ENCODE measurements at regions not wholly inside any gene's neighbourhood (a gene's known extent, or its start where the extent isn't known, plus 50 kb on each side); places are given as distances from the start of the nearest gene placed in this dataset.
"Not testable (repeated sequence)": the region's sequence is repeated elsewhere in the genome, so short reads cannot be mapped to it uniquely, and the experiment has no call there.

DNA sequence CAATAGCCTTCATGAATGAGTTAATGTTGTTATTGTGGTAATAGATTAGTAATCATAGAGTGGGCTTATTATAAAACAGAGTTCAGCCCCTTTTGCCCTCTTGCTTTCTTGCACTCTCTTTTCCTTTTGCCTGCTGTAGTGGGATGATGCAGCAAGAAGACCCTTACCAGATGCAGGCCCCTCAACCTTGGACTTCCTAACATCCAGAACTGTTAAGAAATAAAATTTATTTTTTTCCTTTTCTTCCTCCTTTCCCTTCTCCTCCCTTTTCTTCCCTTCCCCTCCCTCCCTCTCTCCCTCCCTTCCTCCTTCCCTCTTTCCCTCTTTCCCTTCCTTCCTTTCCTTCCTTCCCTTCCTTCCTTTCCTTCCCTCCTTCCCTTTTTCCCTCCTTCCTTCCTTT lies 88.1 kb downstream of the CCDC201 start:
- TF ChIP-seq TARDBP (IDR thresholded peaks at IDR 0.05; ENCODE audit: borderline replicate concordance); BMI1 (IDR thresholded peaks at IDR 0.05; ENCODE audit: borderline replicate concordance); BHLHE40 (IDR thresholded peaks at IDR 0.05; ENCODE audit: borderline replicate concordance in 1 of 2, low read depth in 2 of 2, low read length in 1 of 2); MEF2B (IDR thresholded peaks at IDR 0.05; ENCODE audit: partially characterized antibody, poor library complexity, severe bottlenecking); POLR2A (IDR thresholded peaks at IDR 0.05; ENCODE audit: low read depth, low read length); RAD21 (IDR thresholded peaks at IDR 0.05; ENCODE audit: insufficient read depth, low read depth, low read length); TAF1 (IDR thresholded peaks at IDR 0.05; ENCODE audit: borderline replicate concordance, low read depth, low read length); EZH2 (IDR thresholded peaks at IDR 0.05; ENCODE audit: borderline replicate concordance, control insufficient read depth, low read depth, low read length); YY1 (IDR thresholded peaks at IDR 0.05; ENCODE audit: low read depth, low read length): not testable (repeated sequence)
- TF ChIP-seq, protein P1, sequence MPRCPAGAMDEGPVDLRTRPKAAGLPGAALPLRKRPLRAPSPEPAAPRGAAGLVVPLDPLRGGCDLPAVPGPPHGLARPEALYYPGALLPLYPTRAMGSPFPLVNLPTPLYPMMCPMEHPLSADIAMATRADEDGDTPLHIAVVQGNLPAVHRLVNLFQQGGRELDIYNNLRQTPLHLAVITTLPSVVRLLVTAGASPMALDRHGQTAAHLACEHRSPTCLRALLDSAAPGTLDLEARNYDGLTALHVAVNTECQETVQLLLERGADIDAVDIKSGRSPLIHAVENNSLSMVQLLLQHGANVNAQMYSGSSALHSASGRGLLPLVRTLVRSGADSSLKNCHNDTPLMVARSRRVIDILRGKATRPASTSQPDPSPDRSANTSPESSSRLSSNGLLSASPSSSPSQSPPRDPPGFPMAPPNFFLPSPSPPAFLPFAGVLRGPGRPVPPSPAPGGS (IDR thresholded peaks at IDR 0.05; ENCODE audit: borderline replicate concordance, insufficient read depth, low read depth, low read length, poor library complexity, severe bottlenecking) = not testable (repeated sequence)
- TF ChIP-seq, protein P2, sequence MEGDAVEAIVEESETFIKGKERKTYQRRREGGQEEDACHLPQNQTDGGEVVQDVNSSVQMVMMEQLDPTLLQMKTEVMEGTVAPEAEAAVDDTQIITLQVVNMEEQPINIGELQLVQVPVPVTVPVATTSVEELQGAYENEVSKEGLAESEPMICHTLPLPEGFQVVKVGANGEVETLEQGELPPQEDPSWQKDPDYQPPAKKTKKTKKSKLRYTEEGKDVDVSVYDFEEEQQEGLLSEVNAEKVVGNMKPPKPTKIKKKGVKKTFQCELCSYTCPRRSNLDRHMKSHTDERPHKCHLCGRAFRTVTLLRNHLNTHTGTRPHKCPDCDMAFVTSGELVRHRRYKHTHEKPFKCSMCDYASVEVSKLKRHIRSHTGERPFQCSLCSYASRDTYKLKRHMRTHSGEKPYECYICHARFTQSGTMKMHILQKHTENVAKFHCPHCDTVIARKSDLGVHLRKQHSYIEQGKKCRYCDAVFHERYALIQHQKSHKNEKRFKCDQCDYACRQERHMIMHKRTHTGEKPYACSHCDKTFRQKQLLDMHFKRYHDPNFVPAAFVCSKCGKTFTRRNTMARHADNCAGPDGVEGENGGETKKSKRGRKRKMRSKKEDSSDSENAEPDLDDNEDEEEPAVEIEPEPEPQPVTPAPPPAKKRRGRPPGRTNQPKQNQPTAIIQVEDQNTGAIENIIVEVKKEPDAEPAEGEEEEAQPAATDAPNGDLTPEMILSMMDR (IDR thresholded peaks at IDR 0.05 in 2 of 3, conservative IDR thresholded peaks at IDR 0.05 in 1 of 3; ENCODE audit: control insufficient read depth in 2 of 3, extremely low read depth in 1 of 3, insufficient read depth in 1 of 3, low read depth in 3 of 3, low read length in 3 of 3) = not testable (repeated sequence)
- TF ChIP-seq, protein P3, sequence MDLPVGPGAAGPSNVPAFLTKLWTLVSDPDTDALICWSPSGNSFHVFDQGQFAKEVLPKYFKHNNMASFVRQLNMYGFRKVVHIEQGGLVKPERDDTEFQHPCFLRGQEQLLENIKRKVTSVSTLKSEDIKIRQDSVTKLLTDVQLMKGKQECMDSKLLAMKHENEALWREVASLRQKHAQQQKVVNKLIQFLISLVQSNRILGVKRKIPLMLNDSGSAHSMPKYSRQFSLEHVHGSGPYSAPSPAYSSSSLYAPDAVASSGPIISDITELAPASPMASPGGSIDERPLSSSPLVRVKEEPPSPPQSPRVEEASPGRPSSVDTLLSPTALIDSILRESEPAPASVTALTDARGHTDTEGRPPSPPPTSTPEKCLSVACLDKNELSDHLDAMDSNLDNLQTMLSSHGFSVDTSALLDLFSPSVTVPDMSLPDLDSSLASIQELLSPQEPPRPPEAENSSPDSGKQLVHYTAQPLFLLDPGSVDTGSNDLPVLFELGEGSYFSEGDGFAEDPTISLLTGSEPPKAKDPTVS (IDR thresholded peaks at IDR 0.05; ENCODE audit: low read depth, low read length) = not testable (repeated sequence)
- TF ChIP-seq, protein P4, sequence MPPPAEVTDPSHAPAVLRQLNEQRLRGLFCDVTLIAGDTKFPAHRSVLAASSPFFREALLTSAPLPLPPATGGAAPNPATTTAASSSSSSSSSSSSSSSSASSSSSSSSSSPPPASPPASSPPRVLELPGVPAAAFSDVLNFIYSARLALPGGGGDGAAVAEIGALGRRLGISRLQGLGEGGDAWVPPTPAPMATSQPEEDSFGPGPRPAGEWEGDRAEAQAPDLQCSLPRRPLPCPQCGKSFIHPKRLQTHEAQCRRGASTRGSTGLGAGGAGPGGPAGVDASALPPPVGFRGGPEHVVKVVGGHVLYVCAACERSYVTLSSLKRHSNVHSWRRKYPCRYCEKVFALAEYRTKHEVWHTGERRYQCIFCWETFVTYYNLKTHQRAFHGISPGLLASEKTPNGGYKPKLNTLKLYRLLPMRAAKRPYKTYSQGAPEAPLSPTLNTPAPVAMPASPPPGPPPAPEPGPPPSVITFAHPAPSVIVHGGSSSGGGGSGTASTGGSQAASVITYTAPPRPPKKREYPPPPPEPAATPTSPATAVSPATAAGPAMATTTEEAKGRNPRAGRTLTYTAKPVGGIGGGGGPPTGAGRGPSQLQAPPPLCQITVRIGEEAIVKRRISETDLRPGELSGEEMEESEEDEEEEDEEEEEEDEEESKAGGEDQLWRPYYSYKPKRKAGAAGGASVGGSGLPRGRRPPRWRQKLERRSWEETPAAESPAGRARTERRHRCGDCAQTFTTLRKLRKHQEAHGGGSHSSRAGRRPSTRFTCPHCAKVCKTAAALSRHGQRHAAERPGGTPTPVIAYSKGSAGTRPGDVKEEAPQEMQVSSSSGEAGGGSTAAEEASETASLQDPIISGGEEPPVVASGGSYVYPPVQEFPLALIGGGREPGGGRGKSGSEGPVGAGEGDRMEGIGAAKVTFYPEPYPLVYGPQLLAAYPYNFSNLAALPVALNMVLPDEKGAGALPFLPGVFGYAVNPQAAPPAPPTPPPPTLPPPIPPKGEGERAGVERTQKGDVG (CRISPR knock-in tag; IDR thresholded peaks at IDR 0.05) = not testable (repeated sequence)
- TF ChIP-seq, protein P5, sequence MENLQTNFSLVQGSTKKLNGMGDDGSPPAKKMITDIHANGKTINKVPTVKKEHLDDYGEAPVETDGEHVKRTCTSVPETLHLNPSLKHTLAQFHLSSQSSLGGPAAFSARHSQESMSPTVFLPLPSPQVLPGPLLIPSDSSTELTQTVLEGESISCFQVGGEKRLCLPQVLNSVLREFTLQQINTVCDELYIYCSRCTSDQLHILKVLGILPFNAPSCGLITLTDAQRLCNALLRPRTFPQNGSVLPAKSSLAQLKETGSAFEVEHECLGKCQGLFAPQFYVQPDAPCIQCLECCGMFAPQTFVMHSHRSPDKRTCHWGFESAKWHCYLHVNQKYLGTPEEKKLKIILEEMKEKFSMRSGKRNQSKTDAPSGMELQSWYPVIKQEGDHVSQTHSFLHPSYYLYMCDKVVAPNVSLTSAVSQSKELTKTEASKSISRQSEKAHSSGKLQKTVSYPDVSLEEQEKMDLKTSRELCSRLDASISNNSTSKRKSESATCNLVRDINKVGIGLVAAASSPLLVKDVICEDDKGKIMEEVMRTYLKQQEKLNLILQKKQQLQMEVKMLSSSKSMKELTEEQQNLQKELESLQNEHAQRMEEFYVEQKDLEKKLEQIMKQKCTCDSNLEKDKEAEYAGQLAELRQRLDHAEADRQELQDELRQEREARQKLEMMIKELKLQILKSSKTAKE (IDR thresholded peaks at IDR 0.05; ENCODE audit: low read depth, poor library complexity, severe bottlenecking) = not testable (repeated sequence)
